ENCODE measurements at regions not wholly inside any gene's neighbourhood (a gene's known extent, or its start where the extent isn't known, plus 50 kb on each side); places are given as distances from the start of the nearest gene placed in this dataset.
"Not testable (repeated sequence)": the region's sequence is repeated elsewhere in the genome, so short reads cannot be mapped to it uniquely, and the experiment has no call there.

- Histone ChIP-seq H3K4me3 (replicated peaks in 1 of 3; ENCODE audit: insufficient read depth in 1 of 3, low read depth in 2 of 3, low read length in 3 of 3) (no peak overlapping the region), H3K79me2 (ENCODE audit: insufficient read depth, low read length) (no peaks in the 10 kb centered on the region), H3K27ac (ENCODE audit: extremely low read length, insufficient read depth, low read length) (no peak overlapping the region), H3K4me2 (ENCODE audit: low read depth, low read length) (no peak overlapping the region), H2AFZ (ENCODE audit: low read length) (no peak overlapping the region), H3K36me3 (replicated peaks in 1 of 2; ENCODE audit: control insufficient read depth in 1 of 2, insufficient read depth in 2 of 2, low read length in 2 of 2) (no peaks in the 10 kb centered on the region), H3K9ac (ENCODE audit: insufficient read depth, low read depth, low read length) (no peak overlapping the region), H3K27me3 (ENCODE audit: control insufficient read depth in 1 of 2, insufficient read depth in 2 of 2, low read length in 2 of 2) (no peaks in the 10 kb centered on the region), H3K4me1 (ENCODE audit: insufficient read depth, low read length) (no peaks in the 10 kb centered on the region), H3K9me3 (ENCODE audit: low read length) (no peaks in the 10 kb centered on the region), H4K20me1 (ENCODE audit: insufficient read depth, low read length) (no peaks in the 10 kb centered on the region)
- no TSS peak for BruUV-seq (replicated peaks)
- CTCF ChIA-PET (ENCODE audit: low intra/inter-chr PET ratio, low total read pairs), result no interaction called here
- TF ChIP-seq ZBTB46 (CRISPR knock-in tag; IDR thresholded peaks at IDR 0.05; ENCODE audit: borderline replicate concordance) (no peak), DPF2 (CRISPR knock-in tag; IDR thresholded peaks at IDR 0.05; ENCODE audit: borderline replicate concordance, low read depth) (no peak)
- no peak for FAIRE-seq
- intact Hi-C loops (cut with micrococcal nuclease; ENCODE audit: unreplicated experiment) (no loop called here), in situ Hi-C loops (cut with HindIII; ENCODE audit: extremely low pct_ligation_motif_present, low pct_unique_long_range_greater_than_20kb) (no loop called here)
- DNase-seq (ENCODE audit: low spot score), result no peak
- POLR2A ChIA-PET, result no interaction called here
- ATAC-seq, result no peak
- 0% methylated on average over 3 of the region's 3 CpGs for WGBS (ENCODE audit: low lambda C conversion rate)
These were observed 1849.2 kb upstream of the C9orf72 start for GRCh38 chr9:29422438-29422837.

GRCh38 chr9:29432191-29432590 lies 1858.9 kb upstream of the C9orf72 start:
- Histone ChIP-seq H3K9ac (ENCODE audit: insufficient read depth, low read depth, low read length) (no peak overlapping the region), H4K20me1 (ENCODE audit: insufficient read depth, low read length) (no peaks in the 10 kb centered on the region), H3K4me3 (replicated peaks in 1 of 3; ENCODE audit: insufficient read depth in 1 of 3, low read depth in 2 of 3, low read length in 3 of 3) (no peak overlapping the region), H3K27me3 (ENCODE audit: control insufficient read depth in 1 of 2, insufficient read depth in 2 of 2, low read length in 2 of 2) (no peaks in the 10 kb centered on the region), H2AFZ (ENCODE audit: low read length) (no peak overlapping the region), H3K4me2 (ENCODE audit: low read depth, low read length) (no peak overlapping the region), H3K79me2 (ENCODE audit: insufficient read depth, low read length) (no peaks in the 10 kb centered on the region), H3K27ac (ENCODE audit: extremely low read length, insufficient read depth, low read length) (no peak overlapping the region), H3K36me3 (replicated peaks in 1 of 2; ENCODE audit: control insufficient read depth in 1 of 2, insufficient read depth in 2 of 2, low read length in 2 of 2) (no peaks in the 10 kb centered on the region), H3K9me3 (ENCODE audit: low read length) (no peaks in the 10 kb centered on the region), H3K4me1 (ENCODE audit: insufficient read depth, low read length) (no peaks in the 10 kb centered on the region)
- in situ Hi-C loops (cut with HindIII; ENCODE audit: extremely low pct_ligation_motif_present, low pct_unique_long_range_greater_than_20kb) (no loop called here), intact Hi-C loops (cut with micrococcal nuclease; ENCODE audit: unreplicated experiment) (no loop called here)
- CTCF ChIA-PET (ENCODE audit: low intra/inter-chr PET ratio, low total read pairs), result no interaction called here
- DNase-seq (ENCODE audit: low spot score), result no peak
- FAIRE-seq, result no peak
- no TSS peak for BruUV-seq (replicated peaks)
- TF ChIP-seq SCMH1 (CRISPR knock-in tag; IDR thresholded peaks at IDR 0.05; ENCODE audit: borderline replicate concordance) (no peak), ATF6 (CRISPR knock-in tag; conservative IDR thresholded peaks at IDR 0.05) (no peak)
- POLR2A ChIA-PET, result no interaction called here
- ATAC-seq, result no peak

- not testable (repeated sequence) for FAIRE-seq
These were observed 1859.4 kb upstream of the C9orf72 start for GRCh38 chr9:29432656-29433055.

More at GRCh38 chr9:29432656-29433055, 1859.4 kb upstream of the C9orf72 start:
- H3K36me3 ChIP-seq (replicated peaks in 1 of 2; ENCODE audit: control insufficient read depth in 1 of 2, insufficient read depth in 2 of 2, low read length in 2 of 2); H3K27ac ChIP-seq (ENCODE audit: extremely low read length, insufficient read depth, low read length); ATAC-seq; POLR2A ChIA-PET; H3K9me3 ChIP-seq (ENCODE audit: low read length); H3K27me3 ChIP-seq (ENCODE audit: control insufficient read depth in 1 of 2, insufficient read depth in 2 of 2, low read length in 2 of 2); in situ Hi-C loops (cut with HindIII; ENCODE audit: extremely low pct_ligation_motif_present, low pct_unique_long_range_greater_than_20kb); H3K4me2 ChIP-seq (ENCODE audit: low read depth, low read length); BruUV-seq (replicated peaks); H3K79me2 ChIP-seq (ENCODE audit: insufficient read depth, low read length); H4K20me1 ChIP-seq (ENCODE audit: insufficient read depth, low read length); H3K4me1 ChIP-seq (ENCODE audit: insufficient read depth, low read length); CTCF ChIA-PET (ENCODE audit: low intra/inter-chr PET ratio, low total read pairs); H3K4me3 ChIP-seq (replicated peaks in 1 of 3; ENCODE audit: insufficient read depth in 1 of 3, low read depth in 2 of 3, low read length in 3 of 3); H3K9ac ChIP-seq (ENCODE audit: insufficient read depth, low read depth, low read length); H2AFZ ChIP-seq (ENCODE audit: low read length); intact Hi-C loops (cut with micrococcal nuclease; ENCODE audit: unreplicated experiment); DNase-seq (ENCODE audit: low spot score): not testable (repeated sequence)
- 2% methylated on average over 2 of the region's 2 CpGs for WGBS (ENCODE audit: low lambda C conversion rate)
